ENCODE measurements at regions not wholly inside any gene's neighbourhood (a gene's known extent, or its start where the extent isn't known, plus 50 kb on each side); places are given as distances from the start of the nearest gene placed in this dataset.

- TF ChIP-seq, protein P1, sequence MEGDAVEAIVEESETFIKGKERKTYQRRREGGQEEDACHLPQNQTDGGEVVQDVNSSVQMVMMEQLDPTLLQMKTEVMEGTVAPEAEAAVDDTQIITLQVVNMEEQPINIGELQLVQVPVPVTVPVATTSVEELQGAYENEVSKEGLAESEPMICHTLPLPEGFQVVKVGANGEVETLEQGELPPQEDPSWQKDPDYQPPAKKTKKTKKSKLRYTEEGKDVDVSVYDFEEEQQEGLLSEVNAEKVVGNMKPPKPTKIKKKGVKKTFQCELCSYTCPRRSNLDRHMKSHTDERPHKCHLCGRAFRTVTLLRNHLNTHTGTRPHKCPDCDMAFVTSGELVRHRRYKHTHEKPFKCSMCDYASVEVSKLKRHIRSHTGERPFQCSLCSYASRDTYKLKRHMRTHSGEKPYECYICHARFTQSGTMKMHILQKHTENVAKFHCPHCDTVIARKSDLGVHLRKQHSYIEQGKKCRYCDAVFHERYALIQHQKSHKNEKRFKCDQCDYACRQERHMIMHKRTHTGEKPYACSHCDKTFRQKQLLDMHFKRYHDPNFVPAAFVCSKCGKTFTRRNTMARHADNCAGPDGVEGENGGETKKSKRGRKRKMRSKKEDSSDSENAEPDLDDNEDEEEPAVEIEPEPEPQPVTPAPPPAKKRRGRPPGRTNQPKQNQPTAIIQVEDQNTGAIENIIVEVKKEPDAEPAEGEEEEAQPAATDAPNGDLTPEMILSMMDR (IDR thresholded peaks at IDR 0.05): no peak
- TF ChIP-seq POLR2A (IDR thresholded peaks at IDR 0.05): no peak
- no peak for TF ChIP-seq EP300 (IDR thresholded peaks at IDR 0.05)
These were observed 415.4 kb upstream of the POU3F3 start for GRCh38 chr2:104438481-104438880.
